T-helper 1 cell treated with Interleukin-12 subunit alpha and Interleukin-12 subunit beta and Interleukin-4 antibody, amounts not matched to agents 30 ng/mL and 1 ng/mL, for 36 hours (primary cell): ENCODE measurements at regions not wholly inside any gene's neighbourhood (a gene's known extent, or its start where the extent isn't known, plus 50 kb on each side); places are given as distances from the start of the nearest gene placed in this dataset.

Experiments used
- intact Hi-C: fragments of 100-400 bp; cut with micrococcal nuclease; formaldehyde crosslinking; loops from one replicate; pipeline ENCODE4 v1.15.1; 2024

DNA sequence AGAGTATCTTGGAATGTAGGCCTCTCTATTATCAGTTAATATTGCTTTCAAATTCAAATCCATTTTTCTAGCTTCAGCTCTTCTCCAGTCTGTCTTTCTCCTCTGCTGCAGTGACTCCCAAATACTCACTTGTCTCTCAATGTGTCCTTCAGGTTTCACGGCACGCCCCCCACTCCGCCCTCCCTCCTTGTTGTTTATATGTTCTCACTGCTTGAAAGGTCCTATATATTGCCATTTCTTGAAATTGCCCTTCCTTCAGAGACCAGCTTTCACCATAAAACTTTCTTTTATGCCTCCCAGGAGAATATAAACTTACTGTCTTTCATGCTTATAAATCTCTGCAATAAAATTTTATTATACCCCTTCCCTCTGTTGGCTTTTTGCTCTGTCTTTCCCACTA is 668.2 kb downstream of the CCSER2 start:
- intact Hi-C loops: no loop called here

GRCh38 chr10:84997870-84998269 is 669.5 kb downstream of the CCSER2 start:
- intact Hi-C loops: no loop called here

DNA sequence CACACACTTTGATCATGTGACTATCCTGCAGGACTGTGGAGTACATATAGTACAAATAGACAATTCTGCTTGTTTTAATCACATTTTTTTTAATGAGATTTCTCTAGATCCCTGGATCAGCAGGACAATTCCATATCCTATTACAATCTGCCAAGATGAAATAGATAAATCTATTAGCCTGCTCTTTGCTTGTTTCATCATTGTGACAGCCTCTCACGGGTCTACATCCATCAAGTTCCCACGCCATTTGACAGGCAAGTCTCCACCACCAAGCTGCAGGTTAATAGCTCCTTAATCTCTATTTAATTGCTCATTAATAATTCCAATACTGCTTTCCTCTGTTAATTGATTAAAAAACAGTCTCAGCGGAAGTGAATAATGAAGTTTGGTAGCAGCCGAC is 671.5 kb downstream of the CCSER2 start:
- intact Hi-C loops: no loop called here

DNA sequence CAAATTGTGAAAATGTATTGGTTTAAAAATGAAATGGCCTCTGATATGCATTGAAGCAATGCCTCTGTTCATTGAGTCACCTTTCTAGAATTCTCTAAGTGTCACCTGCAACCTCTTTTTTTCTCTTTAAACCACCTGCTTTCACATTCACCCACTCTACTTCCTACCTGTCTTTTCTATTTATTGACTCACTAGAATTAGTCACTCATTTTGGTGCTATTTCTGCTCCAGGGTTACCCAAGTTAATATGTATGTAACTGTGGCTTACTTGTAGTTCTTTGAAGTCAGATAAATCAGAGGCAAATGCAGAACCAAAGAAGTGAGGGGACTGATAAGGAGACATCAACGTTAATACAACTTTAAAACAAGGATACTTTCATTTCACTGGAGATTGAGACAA is 674.7 kb downstream of the CCSER2 start:
- intact Hi-C loops: no loop called here

DNA sequence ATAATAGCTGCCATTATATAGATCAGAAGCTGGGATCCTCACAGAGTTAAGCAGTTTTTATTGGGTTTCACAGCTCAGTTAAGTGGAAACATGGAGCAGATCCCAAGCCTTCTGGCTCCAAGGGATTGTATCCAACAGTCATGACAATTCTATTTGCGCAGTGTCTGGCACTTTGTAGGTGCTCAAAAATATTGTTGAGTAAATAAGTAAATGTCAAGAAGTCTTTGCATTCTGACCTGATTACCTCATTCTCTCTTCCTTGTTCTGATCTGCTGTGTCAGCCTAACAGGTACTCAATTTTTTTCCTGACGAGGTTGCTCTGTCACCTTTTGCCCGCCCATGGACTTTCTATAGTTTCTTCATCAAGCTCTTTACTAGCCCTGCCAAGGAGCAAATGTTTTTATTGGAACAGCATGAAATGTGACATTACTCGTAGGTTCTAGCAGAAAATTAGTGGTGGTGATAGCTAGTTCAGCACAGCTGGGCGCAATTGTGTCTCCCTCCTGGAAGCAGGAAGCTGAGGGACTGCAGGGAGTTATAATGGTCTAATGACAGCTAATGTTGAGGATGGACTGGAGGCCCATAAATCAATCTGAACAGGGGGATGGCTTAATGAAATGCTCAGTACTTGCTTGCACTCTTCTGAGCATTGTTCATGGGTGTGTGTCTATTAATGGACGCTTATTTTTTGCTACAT is 680.2 kb downstream of the CCSER2 start:
- intact Hi-C loops: no loop called here

DNA sequence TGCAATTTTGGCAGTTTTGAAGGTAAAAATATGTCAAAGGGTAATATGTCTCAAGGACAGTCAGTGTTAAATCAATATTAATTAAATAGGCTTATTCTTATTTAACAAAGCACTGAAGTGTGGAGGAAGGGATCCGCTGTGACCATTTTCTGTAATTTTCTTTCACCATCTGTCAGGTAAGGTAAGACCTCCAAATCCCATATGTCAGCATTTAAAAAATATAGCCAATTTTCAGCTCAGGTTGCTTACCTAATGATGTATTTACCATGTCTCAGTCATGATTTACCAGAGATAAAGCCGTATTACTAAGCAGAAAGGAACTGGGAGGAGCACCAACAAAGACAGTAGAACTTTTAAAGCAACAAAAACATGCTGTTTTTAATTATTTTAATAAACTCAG is 683.9 kb downstream of the CCSER2 start:
- intact Hi-C loops: no loop called here

DNA sequence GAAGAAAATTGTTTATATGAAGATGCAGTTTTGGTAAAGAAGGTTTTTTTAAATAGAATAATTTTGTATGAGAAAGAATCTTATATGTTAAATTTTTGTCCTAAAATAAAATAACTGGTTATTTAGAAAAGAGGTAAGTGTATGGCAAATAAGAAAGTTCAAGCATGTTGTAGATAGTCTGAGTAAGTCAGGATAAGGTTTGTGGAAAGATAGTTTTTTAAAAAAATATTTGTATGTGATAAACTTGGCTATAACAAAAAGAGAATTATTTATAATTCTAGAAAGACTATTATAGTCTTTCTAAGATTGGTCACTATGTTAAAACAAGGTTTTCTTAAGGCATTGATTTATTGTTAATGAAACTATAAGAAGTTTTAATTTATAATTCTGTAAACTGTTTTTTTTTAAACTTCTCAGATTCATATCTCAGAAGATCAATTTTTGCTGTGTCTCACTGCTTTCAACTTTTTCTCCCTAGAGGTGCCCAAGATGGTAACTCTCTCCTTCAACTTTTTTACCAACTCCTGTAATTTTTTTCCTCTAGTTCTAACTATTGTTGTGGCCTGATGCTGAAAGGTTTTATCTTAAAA is 698.6 kb downstream of the CCSER2 start:
- intact Hi-C loops: no loop called here

DNA sequence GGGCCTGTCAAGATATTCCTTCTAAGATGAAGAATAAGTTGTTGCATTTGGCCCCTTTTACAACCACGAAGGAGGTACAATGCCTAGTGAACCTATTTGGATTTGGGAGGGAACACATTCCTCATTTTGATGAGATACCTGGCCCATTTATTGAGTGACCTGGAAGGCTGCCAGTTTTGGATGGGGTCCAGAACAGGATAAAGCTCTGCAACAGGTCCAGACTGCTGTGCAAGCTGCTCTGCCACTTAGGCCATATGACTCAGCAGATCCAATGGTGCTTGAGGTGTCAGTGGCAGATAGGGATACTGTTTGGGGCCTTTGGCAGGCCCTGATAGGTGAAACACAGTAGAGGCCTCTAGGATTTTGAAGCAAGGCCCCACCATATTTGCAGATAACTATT is 704.6 kb downstream of the CCSER2 start:
- intact Hi-C loops: no loop called here

DNA sequence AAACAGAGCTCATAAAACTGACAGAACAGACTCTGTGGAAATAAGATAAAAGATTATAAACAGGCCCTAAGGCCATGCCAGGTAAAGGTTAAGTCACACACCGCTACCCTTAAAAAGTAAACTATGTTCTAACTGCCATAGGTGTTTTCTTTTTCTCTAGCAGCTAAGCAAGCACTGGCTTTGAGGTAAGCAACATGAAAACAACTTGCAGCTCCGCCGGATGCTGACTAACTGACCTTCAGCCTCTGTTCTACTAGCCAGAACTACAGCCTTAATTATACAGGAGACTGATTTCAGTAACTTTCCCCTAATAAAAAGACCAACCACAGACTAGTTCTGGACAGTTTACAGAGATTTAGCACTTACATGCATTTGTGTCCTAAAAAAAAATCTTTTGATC is 708.3 kb downstream of the CCSER2 start:
- intact Hi-C loops: no loop called here

DNA sequence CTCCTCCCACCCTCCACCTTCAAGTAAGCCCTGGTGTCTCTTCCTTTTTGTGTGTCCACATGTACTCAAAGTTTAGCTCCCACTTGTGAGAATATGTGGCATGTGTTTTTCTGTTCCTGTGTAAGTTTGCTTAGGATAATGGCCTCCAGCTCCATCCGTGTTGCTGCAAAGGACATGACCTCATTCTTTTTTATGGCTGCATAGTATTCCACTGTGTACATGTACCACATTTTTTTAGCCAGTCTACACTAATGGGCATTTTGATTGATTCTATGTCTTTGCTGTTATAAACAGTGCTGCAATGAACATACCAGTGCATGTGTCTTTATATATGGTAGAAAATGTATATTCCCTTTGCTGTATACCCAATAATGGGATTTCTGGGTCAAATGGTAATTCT is 710.9 kb downstream of the CCSER2 start:
- intact Hi-C loops: no loop called here

DNA sequence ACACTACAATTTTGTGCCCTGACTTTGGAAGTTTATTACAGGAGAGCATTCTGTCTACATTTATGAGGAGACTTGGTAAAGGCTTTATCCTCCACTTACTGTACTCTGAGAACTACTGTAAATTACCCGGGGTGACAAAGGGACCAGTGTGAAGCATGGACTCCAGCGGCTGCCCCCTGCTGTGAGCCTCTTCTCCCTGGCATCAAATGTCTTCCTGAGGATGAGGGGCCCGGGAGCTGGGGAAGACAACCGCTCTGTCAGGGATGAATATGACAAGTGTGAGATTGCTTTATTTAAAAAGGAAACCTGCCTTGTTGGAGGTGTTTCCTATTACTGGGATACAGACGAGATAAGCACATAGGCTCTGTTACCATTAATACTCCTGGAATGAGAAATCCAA is 714.8 kb downstream of the CCSER2 start:
- intact Hi-C loops: no loop called here

- intact Hi-C loops: no loop called here
Observed at GRCh38 chr10:85045046-85045445, 716.7 kb downstream of the CCSER2 start.

DNA sequence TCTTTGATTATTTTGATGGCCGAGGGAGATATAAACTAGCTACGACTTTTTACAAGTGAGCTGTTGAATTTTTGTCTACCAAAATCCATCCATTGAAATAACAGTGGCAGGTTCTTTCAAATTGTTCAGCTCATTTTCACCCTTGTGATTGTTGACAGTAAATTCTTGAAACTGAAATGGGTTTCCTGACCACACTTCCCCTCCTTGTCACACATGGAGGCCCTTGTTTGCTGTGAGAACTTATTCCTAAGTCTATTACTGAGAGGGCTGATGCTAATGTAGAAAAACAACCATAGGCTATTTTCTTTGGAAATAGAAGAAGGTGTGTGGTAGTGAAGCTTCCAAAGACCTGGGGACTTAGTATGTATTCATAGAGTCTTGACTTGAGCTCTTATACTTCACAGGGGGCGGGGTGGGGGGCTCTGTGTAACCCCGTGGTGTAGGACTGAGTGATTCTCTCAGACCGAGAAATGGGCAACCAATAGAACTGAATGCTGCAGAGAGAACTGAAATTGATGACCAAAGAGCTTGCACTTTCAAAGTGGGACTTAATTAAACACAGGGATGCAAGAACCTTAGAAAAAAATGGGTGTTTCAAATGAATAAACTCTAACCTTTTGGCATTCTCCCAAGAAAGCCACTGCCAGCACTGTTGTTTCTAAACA is 718.9 kb downstream of the CCSER2 start:
- intact Hi-C loops: no loop called here

DNA sequence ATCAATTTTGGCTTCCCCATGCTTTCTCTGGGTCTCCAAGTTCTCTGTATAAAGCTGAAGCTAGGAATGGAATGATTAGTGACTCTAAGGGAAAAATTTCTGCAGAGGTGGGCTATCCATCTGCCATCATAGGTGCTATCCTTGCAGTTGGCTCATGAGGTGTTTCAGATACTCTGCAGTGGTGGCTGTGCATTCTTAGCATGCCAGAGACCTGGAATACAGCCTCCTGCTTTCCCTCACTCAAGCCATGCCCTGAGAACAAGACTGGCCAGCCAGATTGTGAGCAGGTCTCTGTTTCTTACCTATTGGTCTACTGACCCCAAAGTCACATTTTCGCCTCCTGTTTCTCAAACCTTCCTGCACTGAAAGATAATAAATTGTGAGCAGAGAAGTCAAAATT is 719.6 kb downstream of the CCSER2 start:
- intact Hi-C loops: no loop called here

- intact Hi-C loops: no loop called here
Observed at GRCh38 chr10:85048644-85049043, 720.3 kb downstream of the CCSER2 start.

DNA sequence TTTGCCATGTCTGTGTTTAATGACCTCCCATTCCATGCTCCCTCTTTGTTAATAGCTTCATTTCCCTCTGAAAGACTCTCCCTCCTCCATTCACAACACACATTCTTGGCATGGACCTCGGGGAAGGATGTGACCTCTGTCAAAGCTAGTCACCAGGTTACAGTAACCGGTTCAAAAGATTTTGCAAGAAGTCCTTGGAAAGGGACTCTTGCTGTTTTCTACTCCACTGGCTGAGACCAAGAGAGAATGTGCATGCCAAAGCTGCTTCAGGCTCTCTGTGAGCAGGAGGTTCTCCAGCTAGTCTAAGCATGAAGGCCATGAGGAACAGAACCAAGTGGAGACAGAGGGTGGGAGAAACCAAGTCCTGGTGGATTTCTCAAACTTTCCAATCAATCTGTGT is 732.6 kb downstream of the CCSER2 start:
- intact Hi-C loops: no loop called here

GRCh38 chr10:85061401-85061800 is 733.0 kb downstream of the CCSER2 start:
- intact Hi-C loops: no loop called here

DNA sequence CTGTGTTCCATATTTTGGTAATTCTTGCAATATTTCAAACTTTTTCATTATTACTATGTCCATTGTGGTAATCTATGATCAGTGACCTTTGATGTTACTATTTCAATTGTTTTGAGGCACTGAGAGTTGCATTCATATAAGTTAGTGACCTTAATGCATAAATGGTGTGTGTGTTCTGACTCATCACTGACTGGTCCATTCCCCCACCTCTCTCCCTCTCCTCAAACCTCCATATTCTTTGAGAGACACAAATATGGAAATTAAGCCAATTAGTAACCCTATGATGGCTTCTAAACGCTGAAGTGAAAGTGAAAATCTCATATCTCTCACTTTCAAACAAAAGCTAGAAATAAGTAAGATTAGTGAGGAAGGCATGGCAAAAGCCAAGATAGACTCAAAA is 739.6 kb downstream of the CCSER2 start:
- intact Hi-C loops: no loop called here

GRCh38 chr10:85080934-85081333 is 752.5 kb downstream of the CCSER2 start:
- intact Hi-C loops: no loop called here

DNA sequence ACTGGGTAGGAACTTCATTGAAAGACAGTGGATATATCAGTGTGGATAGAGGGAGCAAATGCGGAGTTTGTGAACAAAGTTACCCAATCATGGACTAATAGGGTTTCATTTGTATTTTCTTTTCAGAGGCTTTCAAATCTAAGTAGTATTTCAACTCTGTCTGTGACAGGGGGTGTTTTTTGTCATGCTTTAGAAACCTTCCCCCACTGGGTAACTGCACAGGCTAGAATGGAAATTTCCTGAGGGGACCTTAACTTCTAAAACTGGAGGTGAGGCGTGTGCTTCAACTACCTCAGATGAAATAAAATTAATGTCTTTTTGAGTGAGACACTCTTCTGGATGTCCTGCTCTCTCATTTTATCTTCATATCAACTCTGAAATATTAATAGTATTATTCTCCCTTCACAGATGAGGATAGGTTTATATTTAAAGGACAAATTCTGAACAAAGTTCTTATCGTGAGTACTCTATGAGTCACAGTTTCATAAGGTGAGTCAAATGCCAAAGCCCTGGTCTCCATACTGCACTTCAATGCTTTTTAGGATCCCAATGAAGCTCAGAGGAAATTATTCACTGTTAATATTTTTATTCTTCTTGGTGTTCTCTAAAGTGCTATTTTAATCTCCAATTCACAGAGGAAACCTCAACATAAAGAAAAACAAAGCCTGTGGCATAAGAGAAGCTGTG is 770.6 kb downstream of the CCSER2 start:
- intact Hi-C loops: no loop called here

- intact Hi-C loops: no loop called here
Observed at GRCh38 chr10:85100495-85100894, 772.1 kb downstream of the CCSER2 start.

DNA sequence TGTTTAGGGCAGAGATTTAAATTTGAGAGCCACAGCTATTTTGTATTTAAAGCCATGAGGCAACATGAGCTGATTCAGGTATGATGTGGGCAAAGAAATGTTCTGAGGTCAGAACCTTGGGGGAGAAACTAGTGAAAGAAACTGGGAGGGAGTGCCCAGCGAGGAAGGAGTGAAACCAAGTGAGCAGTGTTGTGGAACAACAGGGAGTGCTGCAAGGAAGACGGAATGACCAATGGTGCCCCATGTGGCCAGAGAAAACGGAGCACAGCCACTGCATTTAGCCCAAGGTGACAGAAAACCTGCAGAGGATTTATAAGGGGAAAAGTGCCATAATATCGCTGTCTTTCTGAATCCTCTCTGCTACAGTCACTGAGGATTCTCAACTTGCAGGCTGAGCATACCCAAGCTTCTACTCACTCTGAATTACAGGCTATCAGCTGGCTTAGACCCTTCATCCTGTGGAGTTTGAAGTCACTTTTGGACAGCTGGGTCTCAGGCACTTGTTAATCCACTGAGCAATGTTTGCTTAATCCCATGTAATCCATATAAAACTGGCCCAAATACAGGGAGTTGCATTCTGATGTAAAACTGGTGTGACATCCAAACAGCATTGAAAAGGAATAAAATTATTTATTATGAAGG is 777.3 kb downstream of the CCSER2 start:
- intact Hi-C loops: no loop called here
